ENCODE measurements at regions not wholly inside any gene's neighbourhood (a gene's known extent, or its start where the extent isn't known, plus 50 kb on each side); places are given as distances from the start of the nearest gene placed in this dataset.

- no peak overlapping the region for H4K5ac ChIP-seq (ENCODE audit: insufficient read length, low read depth, low read length)
- no peak overlapping the region for H3K23ac ChIP-seq (ENCODE audit: insufficient read length, low read depth, low read length)
- no peaks in the 10 kb centered on the region for H3K4me1 ChIP-seq (ENCODE audit: insufficient read depth, low read length)
- no peak overlapping the region for H2BK12ac ChIP-seq (ENCODE audit: insufficient read length, low read depth, low read length)
- no peak overlapping the region for H2BK5ac ChIP-seq (ENCODE audit: insufficient read length, low read length)
- no peak overlapping the region for H3K4me2 ChIP-seq (ENCODE audit: insufficient read depth, insufficient read length, low read length)
- H2BK15ac ChIP-seq (ENCODE audit: low read depth, low read length) = no peak overlapping the region
- H3K9ac ChIP-seq (ENCODE audit: extremely low read depth, insufficient read length, low read length) = no peak overlapping the region
- no peaks in the 10 kb centered on the region for H3K79me2 ChIP-seq (ENCODE audit: insufficient read depth, low read length)
- TF ChIP-seq, protein P1, sequence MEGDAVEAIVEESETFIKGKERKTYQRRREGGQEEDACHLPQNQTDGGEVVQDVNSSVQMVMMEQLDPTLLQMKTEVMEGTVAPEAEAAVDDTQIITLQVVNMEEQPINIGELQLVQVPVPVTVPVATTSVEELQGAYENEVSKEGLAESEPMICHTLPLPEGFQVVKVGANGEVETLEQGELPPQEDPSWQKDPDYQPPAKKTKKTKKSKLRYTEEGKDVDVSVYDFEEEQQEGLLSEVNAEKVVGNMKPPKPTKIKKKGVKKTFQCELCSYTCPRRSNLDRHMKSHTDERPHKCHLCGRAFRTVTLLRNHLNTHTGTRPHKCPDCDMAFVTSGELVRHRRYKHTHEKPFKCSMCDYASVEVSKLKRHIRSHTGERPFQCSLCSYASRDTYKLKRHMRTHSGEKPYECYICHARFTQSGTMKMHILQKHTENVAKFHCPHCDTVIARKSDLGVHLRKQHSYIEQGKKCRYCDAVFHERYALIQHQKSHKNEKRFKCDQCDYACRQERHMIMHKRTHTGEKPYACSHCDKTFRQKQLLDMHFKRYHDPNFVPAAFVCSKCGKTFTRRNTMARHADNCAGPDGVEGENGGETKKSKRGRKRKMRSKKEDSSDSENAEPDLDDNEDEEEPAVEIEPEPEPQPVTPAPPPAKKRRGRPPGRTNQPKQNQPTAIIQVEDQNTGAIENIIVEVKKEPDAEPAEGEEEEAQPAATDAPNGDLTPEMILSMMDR (conservative IDR thresholded peaks at IDR 0.05) = no peak
- H3K79me1 ChIP-seq (ENCODE audit: insufficient read depth, low read depth, low read length, poor library complexity, severe bottlenecking) = no peaks in the 10 kb centered on the region
- no peak overlapping the region for H2AFZ ChIP-seq (ENCODE audit: low read length)
- no peak overlapping the region for H3K14ac ChIP-seq (ENCODE audit: insufficient read depth, low read length)
- H4K91ac ChIP-seq (ENCODE audit: insufficient read length, low read depth, low read length) = no peak overlapping the region
- H3K9me3 ChIP-seq (ENCODE audit: control insufficient read depth, low read depth, low read length) = peaks cover 8% of the 10 kb centered on the region
- H2BK120ac ChIP-seq (ENCODE audit: low read depth, low read length, poor library complexity, severe bottlenecking) = no peak overlapping the region
- H3T11ph ChIP-seq (ENCODE audit: low read length) = no peak overlapping the region
- H3K36me3 Mint-ChIP-seq (ENCODE audit: insufficient read depth in 1 of 3, low read depth in 3 of 3) = peaks cover 11 to 20% (median 13%) of the 10 kb centered on the region in 3 experiments; a peak in 6 of 7 replicates
- peaks cover 26% of the 10 kb centered on the region in 2 experiments for H3K9me3 Mint-ChIP-seq
- peaks cover 6 to 13% of the 10 kb centered on the region in 2 experiments for H3K4me1 Mint-ChIP-seq
- no CpG with 5 or more reads among the region's 2 CpGs for WGBS (ENCODE audit: extremely low coverage, insufficient read length, low lambda C conversion rate)
- DNase-seq = no peak
- H2BK20ac ChIP-seq (ENCODE audit: low read depth, low read length, poor library complexity, severe bottlenecking) = no peak overlapping the region
- no peak overlapping the region for H3K27ac ChIP-seq (ENCODE audit: insufficient read length, low read depth, low read length)
- H3K4me3 Mint-ChIP-seq = no peak overlapping the region
- no peak overlapping the region for H3K56ac ChIP-seq (ENCODE audit: insufficient read length, low read depth, low read length)
- no peak overlapping the region for H3K18ac ChIP-seq (ENCODE audit: insufficient read length, low read depth, low read length)
- H3K27me3 ChIP-seq (ENCODE audit: insufficient read depth, low read length) = no peaks in the 10 kb centered on the region
- no peak overlapping the region for H4K8ac ChIP-seq (replicated peaks; ENCODE audit: insufficient read length, low read depth, low read length)
- H4K20me1 ChIP-seq (ENCODE audit: control insufficient read depth, insufficient read depth, insufficient read length) = no peaks in the 10 kb centered on the region
- no peak overlapping the region for H3K4ac ChIP-seq (ENCODE audit: low read depth, low read length)
- H3K23me2 ChIP-seq (ENCODE audit: insufficient read length, low read depth, low read length, poor library complexity, severe bottlenecking) = no peaks in the 10 kb centered on the region
- H2AK5ac ChIP-seq (ENCODE audit: insufficient read length, low read length) = no peak overlapping the region
- no peaks in the 10 kb centered on the region for H3K27me3 Mint-ChIP-seq (ENCODE audit: low read depth)
- H3K27ac Mint-ChIP-seq = no peak overlapping the region
Measured at GRCh38 chr19:28027116-28027515, 1185.8 kb downstream of the UQCRFS1 start.
